A673 (cell line): ENCODE measurements at regions not wholly inside any gene's neighbourhood (a gene's known extent, or its start where the extent isn't known, plus 50 kb on each side); places are given as distances from the start of the nearest gene placed in this dataset.

Experiments used
- BruUV-seq: library from RNA; stranded (reverse); fragments of 400-500 nt; replicated peaks from 2 replicates; lab custom pipeline; 2021; lab: Mats Ljungman, UMichigan
- CTCF ChIA-PET: fragments of 300-600 bp; sonication (Branson Sonifier 250); formaldehyde crosslinking; loops from one replicate; lab custom pipeline; 2022; ENCODE audit warnings: antibody characterized with exemption; lab: Charles Lee
- POLR2A ChIA-PET: fragments of 300-600 bp; sonication (Branson Sonifier 250); formaldehyde crosslinking; loops from one replicate; lab custom pipeline; 2022; ENCODE audit warnings: antibody characterized with exemption; ENCODE audit not compliant: low non-redundant PET; lab: Charles Lee
- DNase-seq: peaks from one replicate; pipeline ENCODE4 v3.0.0-alpha.2; 2015; ENCODE audit warnings: low spot score
- H3K27ac ChIP-seq: fragments of 200-600 bp; sonication (generic); 2 replicates; pipeline ENCODE4 v1.5.1; 2016; ENCODE audit warnings: mixed run types, low read depth, mild to moderate bottlenecking, mixed read lengths, antibody characterized with exemption, low read length; ENCODE audit not compliant: poor library complexity, severe bottlenecking
- H3K27me3 ChIP-seq: fragments of 200-600 bp; sonication (generic); replicated peaks from 2 replicates; pipeline ENCODE4 v1.6.1; 2017; ENCODE audit warnings: mixed run types, low read depth, mild to moderate bottlenecking, mixed read lengths, antibody characterized with exemption, low read length; ENCODE audit not compliant: insufficient read depth, poor library complexity
- H3K36me3 ChIP-seq: fragments of 200-600 bp; sonication (generic); 2 replicates; pipeline ENCODE4 v1.6.1; 2016; ENCODE audit warnings: mixed run types, mild to moderate bottlenecking, mixed read lengths, antibody characterized with exemption, low read length; ENCODE audit not compliant: insufficient read depth, poor library complexity, severe bottlenecking
- H3K4me1 ChIP-seq: fragments of 200-600 bp; sonication (generic); 2 replicates; pipeline ENCODE4 v1.6.1; 2017; ENCODE audit warnings: mixed run types, mild to moderate bottlenecking, mixed read lengths, antibody characterized with exemption, low read length; ENCODE audit not compliant: insufficient read depth, poor library complexity, severe bottlenecking
- H3K4me3 ChIP-seq: fragments of 200-600 bp; sonication (generic); 2 replicates; pipeline ENCODE4 v1.5.1; 2016; ENCODE audit warnings: low read depth, mixed run types, mild to moderate bottlenecking, mixed read lengths, low read length; ENCODE audit not compliant: poor library complexity, severe bottlenecking
- H3K9me3 ChIP-seq: fragments of 200-600 bp; sonication (generic); 2 replicates; pipeline ENCODE4 v1.6.1; 2016; ENCODE audit warnings: mixed run types, low read depth, mild to moderate bottlenecking, mixed read lengths, antibody characterized with exemption, low read length; ENCODE audit not compliant: poor library complexity, severe bottlenecking
- EZH2 ChIP-seq: fragments of 200-600 bp; sonication (generic); IDR thresholded peaks from 2 replicates; pipeline ENCODE4 v1.6.1; 2017; ENCODE audit warnings: borderline replicate concordance, low read depth, mild to moderate bottlenecking, mixed read lengths, antibody characterized with exemption, low read length; ENCODE audit not compliant: poor library complexity, severe bottlenecking
- intact Hi-C: fragments of 100-400 bp; cut with micrococcal nuclease; formaldehyde crosslinking; loops from one replicate; pipeline ENCODE4 v1.10.0; 2022; ENCODE audit not compliant: unreplicated experiment
- TF ChIP-seq, protein P1 (sequence below): fragments of 300-800, 200-600 bp; sonication (generic); conservative IDR thresholded peaks from 2 replicates; pipeline ENCODE4 v1.5.1; 2017; ENCODE audit warnings: low read depth, mild to moderate bottlenecking, antibody characterized with exemption, low read length, moderate library complexity, mixed read lengths

DNA sequence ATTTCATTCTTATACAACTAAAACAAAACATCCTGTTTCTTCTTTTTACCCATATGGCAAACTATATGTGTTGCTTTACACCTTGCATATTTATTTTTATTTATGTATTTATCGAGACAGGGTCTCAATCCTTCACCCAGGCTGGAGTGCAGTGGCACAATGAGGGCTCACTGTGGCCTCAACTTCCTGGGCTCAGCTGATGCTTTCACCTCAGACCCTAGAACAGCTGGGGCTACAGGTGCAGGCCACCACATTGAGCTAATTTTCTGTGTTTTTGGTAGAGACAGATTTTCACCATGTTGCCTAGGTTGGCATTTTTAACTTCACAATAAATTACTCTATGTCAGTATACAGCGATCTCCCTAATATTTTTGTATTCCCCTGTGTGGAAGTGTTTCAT is 522.0 kb downstream of the MBD2 start:
- TF ChIP-seq, protein P1, sequence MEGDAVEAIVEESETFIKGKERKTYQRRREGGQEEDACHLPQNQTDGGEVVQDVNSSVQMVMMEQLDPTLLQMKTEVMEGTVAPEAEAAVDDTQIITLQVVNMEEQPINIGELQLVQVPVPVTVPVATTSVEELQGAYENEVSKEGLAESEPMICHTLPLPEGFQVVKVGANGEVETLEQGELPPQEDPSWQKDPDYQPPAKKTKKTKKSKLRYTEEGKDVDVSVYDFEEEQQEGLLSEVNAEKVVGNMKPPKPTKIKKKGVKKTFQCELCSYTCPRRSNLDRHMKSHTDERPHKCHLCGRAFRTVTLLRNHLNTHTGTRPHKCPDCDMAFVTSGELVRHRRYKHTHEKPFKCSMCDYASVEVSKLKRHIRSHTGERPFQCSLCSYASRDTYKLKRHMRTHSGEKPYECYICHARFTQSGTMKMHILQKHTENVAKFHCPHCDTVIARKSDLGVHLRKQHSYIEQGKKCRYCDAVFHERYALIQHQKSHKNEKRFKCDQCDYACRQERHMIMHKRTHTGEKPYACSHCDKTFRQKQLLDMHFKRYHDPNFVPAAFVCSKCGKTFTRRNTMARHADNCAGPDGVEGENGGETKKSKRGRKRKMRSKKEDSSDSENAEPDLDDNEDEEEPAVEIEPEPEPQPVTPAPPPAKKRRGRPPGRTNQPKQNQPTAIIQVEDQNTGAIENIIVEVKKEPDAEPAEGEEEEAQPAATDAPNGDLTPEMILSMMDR: no peak
- TF ChIP-seq EZH2: no peak
- intact Hi-C loops: no loop called here
- no peaks in the 10 kb centered on the region for H3K36me3 ChIP-seq
- ChIA-PET CTCF (no interaction called here), POLR2A (no interaction called here)
- H3K27me3 ChIP-seq: no peaks in the 10 kb centered on the region
- no peak overlapping the region for H3K27ac ChIP-seq
- no peak for DNase-seq
- H3K9me3 ChIP-seq: no peaks in the 10 kb centered on the region
- no peaks in the 10 kb centered on the region for H3K4me1 ChIP-seq
- H3K4me3 ChIP-seq: no peak overlapping the region
- no TSS peak for BruUV-seq

DNA sequence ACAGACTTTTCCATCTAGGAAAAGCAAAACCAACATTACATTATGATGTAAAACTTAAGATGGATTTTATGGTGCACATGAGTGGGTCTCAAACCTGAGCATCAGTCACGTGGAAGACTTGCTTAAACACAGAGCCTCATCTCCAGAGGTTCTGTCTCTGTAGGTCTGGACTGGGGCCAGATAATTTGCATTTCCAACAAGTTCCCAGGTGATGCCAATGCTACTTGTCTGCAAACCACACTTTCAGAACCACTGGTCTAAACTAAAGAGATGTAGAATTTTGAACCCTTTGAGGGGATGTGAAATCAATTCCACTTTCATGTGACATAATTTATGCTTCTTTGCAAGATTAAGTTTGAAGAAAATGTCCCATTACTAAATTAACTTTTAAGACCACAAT is 522.8 kb downstream of the MBD2 start:
- no TSS peak for BruUV-seq
- intact Hi-C loops: no loop called here
- no peak for DNase-seq
- ChIA-PET POLR2A (no interaction called here), CTCF (no interaction called here)
- Histone ChIP-seq H3K36me3 (no peaks in the 10 kb centered on the region), H3K4me3 (no peak overlapping the region), H3K4me1 (no peaks in the 10 kb centered on the region), H3K9me3 (no peaks in the 10 kb centered on the region), H3K27ac (no peak overlapping the region), H3K27me3 (no peaks in the 10 kb centered on the region)
- TF ChIP-seq EZH2: no peak
- TF ChIP-seq, protein P1: no peak

DNA sequence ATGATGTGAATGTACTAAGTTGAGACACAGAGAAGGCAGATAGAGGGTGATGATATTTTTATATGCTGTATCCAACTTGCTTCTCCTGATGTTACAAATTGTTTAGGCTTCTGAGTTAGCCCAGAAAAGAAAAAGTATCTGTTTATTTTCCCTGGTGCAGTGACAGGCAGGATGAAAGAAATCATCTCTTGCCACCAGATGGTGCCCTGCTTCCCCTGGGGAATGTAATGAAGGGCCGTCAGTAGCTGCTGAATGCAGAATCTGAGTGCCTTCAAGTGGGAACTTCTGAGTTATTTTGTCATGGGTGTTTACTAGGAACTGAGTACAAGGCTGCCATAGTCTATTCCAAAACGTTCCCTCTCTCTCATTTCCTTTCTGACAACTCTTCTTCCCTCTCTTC is 525.6 kb downstream of the MBD2 start:
- ChIA-PET POLR2A (no interaction called here), CTCF (interaction anchor here (0.6 to 1.2 kb wide), 4 partner anchors 91 to 429 kb away, joined by 3 to 21 read pairs (median 4); no protein-coding TSS in a partner anchor)
- no TSS peak for BruUV-seq
- peak; percentile 69 for DNase-seq
- no peaks in the 10 kb centered on the region for H3K4me1 ChIP-seq
- no peak overlapping the region for H3K27ac ChIP-seq
- H3K36me3 ChIP-seq: no peaks in the 10 kb centered on the region
- intact Hi-C loops: loop anchor here (2.0 kb wide), 2 partner anchors 166 to 420 kb away; no protein-coding TSS in a partner anchor
- TF ChIP-seq, protein P1: peak; percentile 78
- TF ChIP-seq EZH2: no peak
- H3K4me3 ChIP-seq: no peak overlapping the region
- no peaks in the 10 kb centered on the region for H3K9me3 ChIP-seq
- H3K27me3 ChIP-seq: no peaks in the 10 kb centered on the region
